Activated naive CD4-positive, alpha-beta T cell treated with anti-CD3 and anti-CD28 coated beads for 36 hours (primary cell): ENCODE measurements at regions not wholly inside any gene's neighbourhood (a gene's known extent, or its start where the extent isn't known, plus 50 kb on each side); places are given as distances from the start of the nearest gene placed in this dataset.

Experiments
- CTCF ChIA-PET: fragments of 350-600 bp; sonication (Branson Sonifier 250); formaldehyde crosslinking; loops from one replicate; lab custom pipeline; 2021; ENCODE audit warnings: antibody characterized with exemption; lab: Charles Lee
- DNase-seq: peaks from one replicate; pipeline ENCODE4 v3.0.0-alpha.2; 2020
- H3K27ac Mint-ChIP-seq: one replicate; pipeline ENCODE4 v1.8.0; 2021; ENCODE audit warnings: mild to moderate bottlenecking, mixed read lengths
- H3K27me3 Mint-ChIP-seq: one replicate; pipeline ENCODE4 v1.8.0; 2021; ENCODE audit warnings: low read depth, mixed read lengths
- H3K36me3 Mint-ChIP-seq: one replicate; pipeline ENCODE4 v1.8.0; 2021; ENCODE audit warnings: low read depth, mixed read lengths
- H3K4me1 Mint-ChIP-seq: one replicate; pipeline ENCODE4 v1.8.0; 2021; ENCODE audit warnings: low read depth, mixed read lengths
- H3K4me3 Mint-ChIP-seq: one replicate; pipeline ENCODE4 v1.8.0; 2021; ENCODE audit warnings: mild to moderate bottlenecking, moderate library complexity, mixed read lengths
- H3K9me3 Mint-ChIP-seq: one replicate; pipeline ENCODE4 v1.8.0; 2021; ENCODE audit warnings: mixed read lengths
- intact Hi-C: fragments of 100-400 bp; cut with micrococcal nuclease; formaldehyde crosslinking; loops from one replicate; pipeline ENCODE4 v1.15.1; 2023

DNA sequence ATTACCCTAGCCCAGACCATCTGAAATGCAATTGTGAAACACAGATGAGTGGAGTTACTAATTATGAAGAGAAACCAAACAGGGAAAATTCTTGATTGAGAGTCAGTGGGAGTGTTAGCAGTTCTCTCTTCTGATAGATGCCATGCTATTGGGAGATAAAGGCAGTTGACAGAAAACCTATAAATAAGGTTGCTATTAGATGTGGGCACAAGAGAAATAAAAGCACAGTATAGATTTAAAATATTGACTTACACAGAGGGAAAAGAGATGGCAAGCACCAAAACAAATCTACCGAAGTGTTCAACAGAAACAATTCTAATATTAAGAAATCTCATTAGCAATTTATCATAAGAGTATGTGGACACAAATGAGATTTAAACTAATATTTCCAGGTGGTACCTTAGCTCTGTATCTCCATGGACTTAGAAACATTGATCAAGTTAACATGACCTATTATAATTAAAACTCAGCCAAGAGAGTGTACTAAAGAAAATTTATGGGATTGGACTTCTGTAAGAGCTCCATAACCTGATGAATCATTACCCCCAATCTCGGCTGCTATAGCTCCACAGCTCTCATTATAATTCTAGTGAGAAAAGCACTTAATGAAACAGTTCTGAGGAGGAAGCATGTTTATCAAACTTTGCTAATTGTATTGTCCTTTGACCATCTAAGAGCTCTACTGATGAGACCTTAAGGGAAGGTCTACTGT is 665.0 kb upstream of the RIOK2 start:
- Mint-ChIP-seq H3K4me1 (no peaks in the 10 kb centered on the region), H3K36me3 (no peaks in the 10 kb centered on the region), H3K4me3 (no peak overlapping the region), H3K27ac (no peak overlapping the region), H3K9me3 (no peaks in the 10 kb centered on the region), H3K27me3 (peaks cover 3% of the 10 kb centered on the region)
- CTCF ChIA-PET, result no interaction called here
- intact Hi-C loops, result no loop called here
- no peak for DNase-seq

DNA sequence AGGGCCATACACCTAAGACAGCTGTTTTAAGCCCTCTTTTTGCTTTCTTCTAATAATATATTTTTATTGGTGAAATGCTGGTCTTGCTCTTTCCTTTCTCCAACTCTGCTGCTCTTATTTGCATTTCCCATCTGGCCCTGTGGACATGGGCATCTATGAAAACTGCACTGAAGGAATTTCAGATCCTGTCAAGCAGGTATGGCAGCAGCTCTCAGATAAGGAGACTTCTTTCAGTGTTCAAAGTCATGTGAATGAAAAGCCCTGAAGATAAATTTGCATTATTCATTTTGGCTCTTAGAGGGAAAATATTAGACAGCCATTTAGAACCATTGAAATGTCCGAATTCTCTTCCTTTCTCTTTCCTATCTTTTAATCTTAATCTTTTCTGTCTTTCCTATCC is 668.0 kb upstream of the RIOK2 start:
- no peak for DNase-seq
- no peaks in the 10 kb centered on the region for H3K4me1 Mint-ChIP-seq
- intact Hi-C loops, result no loop called here
- H3K4me3 Mint-ChIP-seq, result no peak overlapping the region
- H3K27me3 Mint-ChIP-seq, result peaks cover 3% of the 10 kb centered on the region
- H3K27ac Mint-ChIP-seq, result no peak overlapping the region
- H3K9me3 Mint-ChIP-seq, result no peaks in the 10 kb centered on the region
- H3K36me3 Mint-ChIP-seq, result no peaks in the 10 kb centered on the region
- CTCF ChIA-PET, result interaction anchor here (0.6 kb wide), 1 partner anchor 417 kb away, joined by 5 read pairs; no protein-coding TSS in a partner anchor

DNA sequence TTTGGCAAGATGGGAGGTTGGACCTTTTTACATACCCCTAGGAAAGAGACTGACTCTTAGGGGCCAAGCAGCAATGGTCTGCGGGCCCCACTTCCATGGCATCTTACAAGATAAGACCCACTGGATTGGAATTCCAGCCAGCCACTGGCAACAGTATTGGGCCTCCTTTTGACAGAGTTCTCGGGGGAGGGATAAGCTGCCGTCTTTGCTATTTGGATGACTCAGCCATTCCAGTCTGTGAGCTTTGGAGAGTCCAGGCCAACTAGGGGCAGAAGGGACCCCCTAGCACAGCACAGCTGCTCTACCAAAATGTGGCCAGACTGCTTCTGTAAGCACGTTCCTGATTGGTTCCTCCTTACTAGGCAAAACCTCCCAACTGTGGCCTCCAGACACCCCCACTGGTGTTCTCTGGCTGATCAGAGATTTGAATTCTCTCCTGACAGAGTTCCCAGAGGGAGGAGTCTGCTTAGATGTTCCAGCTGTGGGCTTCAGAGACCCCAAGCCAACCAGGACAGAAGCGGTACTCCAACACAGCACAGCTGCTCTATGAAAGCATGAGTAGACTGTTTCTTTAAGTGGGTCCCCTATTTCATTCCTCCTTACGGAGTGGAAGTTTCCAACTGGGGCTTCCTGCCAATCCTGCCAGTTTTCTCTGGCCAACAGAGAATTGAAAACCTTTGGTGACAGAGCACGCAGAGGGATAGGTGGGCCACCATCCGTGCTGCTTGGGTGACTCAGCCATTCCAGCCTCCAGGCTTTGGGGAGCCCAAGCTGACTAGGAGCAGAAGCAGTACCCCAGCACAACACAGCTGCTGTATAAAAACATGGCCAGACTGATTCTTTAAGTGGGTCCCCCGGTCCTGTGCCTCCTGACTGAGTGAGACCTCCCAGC is 672.1 kb upstream of the RIOK2 start:
- Mint-ChIP-seq H3K27me3 (peaks cover 3% of the 10 kb centered on the region), H3K36me3 (no peaks in the 10 kb centered on the region), H3K27ac (no peak overlapping the region), H3K9me3 (peaks cover 11% of the 10 kb centered on the region), H3K4me1 (no peaks in the 10 kb centered on the region), H3K4me3 (no peak overlapping the region)
- CTCF ChIA-PET, result no interaction called here
- intact Hi-C loops, result no loop called here
- no peak for DNase-seq

DNA sequence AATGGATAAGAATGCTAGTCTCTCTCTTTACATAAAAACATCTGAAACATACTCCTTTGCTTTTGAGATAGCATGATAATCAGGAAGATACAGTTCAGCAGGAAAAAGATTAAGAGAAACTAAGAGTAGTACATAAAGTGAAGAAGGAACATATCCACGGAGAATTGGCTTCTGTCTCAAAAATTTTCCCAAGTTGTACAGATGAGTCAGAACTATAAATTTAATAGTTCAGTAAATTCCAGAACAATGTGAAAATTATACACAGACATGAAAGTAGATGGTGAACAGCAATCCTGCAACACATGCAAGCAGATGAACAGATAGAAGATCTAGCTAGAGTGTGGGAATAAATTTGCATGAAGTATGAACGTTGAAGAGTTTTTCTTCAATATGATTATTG is 691.4 kb upstream of the RIOK2 start:
- Mint-ChIP-seq H3K27ac (no peak overlapping the region), H3K27me3 (no peaks in the 10 kb centered on the region), H3K36me3 (no peaks in the 10 kb centered on the region), H3K4me3 (no peak overlapping the region), H3K4me1 (no peaks in the 10 kb centered on the region), H3K9me3 (peaks cover 2% of the 10 kb centered on the region)
- no peak for DNase-seq
- intact Hi-C loops, result no loop called here
- CTCF ChIA-PET, result no interaction called here

DNA sequence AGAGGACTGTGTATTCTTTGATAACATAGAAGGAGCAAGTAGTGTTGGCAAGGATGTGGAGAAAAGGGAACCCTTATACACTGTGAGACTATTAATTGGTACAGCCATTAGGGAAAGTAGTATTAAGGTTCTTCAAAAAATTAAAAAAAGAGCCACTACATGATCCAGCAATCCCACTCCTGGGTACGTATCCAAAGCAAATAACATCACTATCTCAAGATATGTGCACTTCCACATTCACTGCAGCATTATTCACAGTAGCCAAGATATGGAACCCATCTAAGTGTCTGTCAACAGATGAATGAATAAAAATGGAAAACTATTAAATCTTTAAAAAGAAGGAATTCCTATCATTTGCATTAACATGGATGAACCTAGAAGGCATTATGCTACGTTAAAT is 693.2 kb upstream of the RIOK2 start:
- CTCF ChIA-PET, result no interaction called here
- Mint-ChIP-seq H3K4me3 (no peak overlapping the region), H3K27ac (no peak overlapping the region), H3K4me1 (no peaks in the 10 kb centered on the region), H3K36me3 (no peaks in the 10 kb centered on the region), H3K9me3 (no peaks in the 10 kb centered on the region), H3K27me3 (no peaks in the 10 kb centered on the region)
- intact Hi-C loops, result no loop called here
- no peak for DNase-seq

DNA sequence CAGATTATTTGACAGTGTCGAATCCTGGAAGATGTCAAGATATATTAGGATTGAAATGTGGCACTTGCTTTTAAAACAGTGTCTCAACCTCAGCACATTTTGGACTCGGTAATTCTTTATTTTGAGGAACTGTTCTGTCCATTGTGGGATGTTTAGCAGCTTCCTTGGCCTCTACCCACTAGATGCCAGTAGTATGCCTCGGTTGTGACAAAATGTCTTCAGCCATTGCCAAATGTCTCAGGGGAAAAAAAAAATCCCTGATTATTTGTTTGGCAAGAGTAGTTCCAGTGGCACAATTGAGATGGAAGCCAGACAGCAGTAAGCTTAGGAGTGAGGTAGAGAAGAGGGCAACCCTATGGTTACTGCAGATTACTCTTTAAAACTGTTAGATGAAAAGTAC is 694.5 kb upstream of the RIOK2 start:
- Mint-ChIP-seq H3K9me3 (no peaks in the 10 kb centered on the region), H3K27ac (no peak overlapping the region), H3K36me3 (no peaks in the 10 kb centered on the region), H3K4me1 (no peaks in the 10 kb centered on the region), H3K27me3 (no peaks in the 10 kb centered on the region), H3K4me3 (no peak overlapping the region)
- DNase-seq, result no peak
- intact Hi-C loops, result no loop called here
- CTCF ChIA-PET, result no interaction called here

DNA sequence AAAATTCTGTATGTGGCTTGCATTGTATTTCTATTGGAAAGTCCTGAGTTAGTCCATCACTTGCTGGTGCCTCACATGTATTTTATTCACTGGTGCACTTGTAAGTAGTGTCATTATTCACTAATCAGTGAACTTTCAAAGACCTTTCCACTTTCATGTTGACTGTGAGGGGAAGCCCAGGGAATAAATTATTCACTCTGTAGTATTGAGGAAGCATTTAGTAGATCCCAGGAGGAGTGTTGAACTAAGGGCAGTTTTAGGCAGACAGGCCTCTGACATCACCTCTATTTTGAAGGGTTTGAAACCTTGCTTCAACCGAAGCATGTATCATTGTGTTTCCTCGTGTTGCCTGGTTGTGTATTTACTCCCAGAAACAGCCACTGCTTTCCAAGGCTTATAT is 705.4 kb upstream of the RIOK2 start:
- Mint-ChIP-seq H3K27ac (no peak overlapping the region), H3K27me3 (peaks cover 2% of the 10 kb centered on the region), H3K36me3 (no peaks in the 10 kb centered on the region), H3K9me3 (peaks cover 6% of the 10 kb centered on the region), H3K4me1 (no peaks in the 10 kb centered on the region), H3K4me3 (no peak overlapping the region)
- intact Hi-C loops, result no loop called here
- peak; percentile 10 for DNase-seq
- CTCF ChIA-PET, result no interaction called here

DNA sequence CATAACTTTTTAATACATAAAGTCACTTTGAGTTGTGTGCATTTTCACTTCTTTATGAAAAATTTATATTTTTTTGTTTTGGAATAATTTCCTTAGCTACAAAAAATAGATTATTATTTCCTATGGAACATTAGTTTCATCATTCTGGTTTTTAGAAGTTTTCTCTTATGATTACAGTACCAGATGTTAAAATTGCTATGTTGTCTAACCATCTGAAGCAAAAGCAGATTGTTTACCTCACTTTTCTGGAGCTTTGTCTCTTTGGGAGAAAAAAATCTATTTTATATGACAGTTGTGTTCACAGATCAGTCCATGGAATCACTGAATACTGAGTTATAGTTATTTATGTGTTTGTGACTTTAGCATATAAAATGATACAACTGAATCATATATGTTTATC is 708.9 kb upstream of the RIOK2 start:
- Mint-ChIP-seq H3K4me1 (no peaks in the 10 kb centered on the region), H3K9me3 (peaks cover 6% of the 10 kb centered on the region), H3K27ac (no peak overlapping the region), H3K4me3 (no peak overlapping the region), H3K36me3 (no peaks in the 10 kb centered on the region), H3K27me3 (no peaks in the 10 kb centered on the region)
- DNase-seq, result no peak
- CTCF ChIA-PET, result no interaction called here
- intact Hi-C loops, result no loop called here

DNA sequence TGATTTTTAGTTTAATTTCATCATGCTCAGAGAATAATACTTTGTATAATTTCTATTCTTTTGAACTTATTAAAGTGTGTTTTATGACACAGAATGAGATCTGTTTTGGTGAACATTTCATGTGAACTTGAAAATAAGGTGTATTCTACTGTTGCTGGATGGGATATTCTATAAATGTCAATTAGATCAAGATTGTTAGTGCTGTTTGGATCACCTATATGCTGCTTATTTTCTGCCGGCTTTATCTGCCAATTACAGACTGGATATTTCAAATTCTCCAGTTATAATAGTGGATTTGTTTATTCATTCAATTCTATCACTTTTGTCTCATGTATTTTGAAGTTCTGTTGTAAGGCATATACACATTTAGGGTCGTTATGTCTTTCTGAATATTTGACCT is 720.7 kb upstream of the RIOK2 start:
- H3K27ac Mint-ChIP-seq, result no peak overlapping the region
- peaks cover 3% of the 10 kb centered on the region for H3K9me3 Mint-ChIP-seq
- DNase-seq, result no peak
- no peaks in the 10 kb centered on the region for H3K27me3 Mint-ChIP-seq
- no peak overlapping the region for H3K4me3 Mint-ChIP-seq
- CTCF ChIA-PET, result no interaction called here
- intact Hi-C loops, result no loop called here
- no peaks in the 10 kb centered on the region for H3K4me1 Mint-ChIP-seq
- H3K36me3 Mint-ChIP-seq, result no peaks in the 10 kb centered on the region

DNA sequence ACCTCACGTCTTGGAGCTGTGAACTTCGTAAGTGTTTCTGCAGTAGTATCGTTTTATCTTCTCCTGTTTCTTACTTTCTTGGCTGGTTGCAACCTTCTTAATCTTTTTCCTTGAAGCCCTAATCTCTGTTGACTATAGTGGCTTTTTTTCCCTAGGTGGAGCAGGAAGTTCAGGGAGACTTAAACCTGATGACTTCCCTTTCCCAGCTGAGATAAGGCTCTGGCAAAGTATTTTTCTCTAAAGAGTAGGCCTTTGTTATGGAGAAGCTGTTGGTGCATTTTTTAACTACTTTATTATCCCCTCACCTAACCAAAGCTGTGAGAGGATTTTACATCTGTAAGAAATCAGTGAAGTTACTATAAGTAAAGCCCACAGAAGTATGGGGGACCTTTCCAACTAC is 723.1 kb upstream of the RIOK2 start:
- DNase-seq, result no peak
- H3K27ac Mint-ChIP-seq, result no peak overlapping the region
- intact Hi-C loops, result no loop called here
- no peaks in the 10 kb centered on the region for H3K4me1 Mint-ChIP-seq
- no peak overlapping the region for H3K4me3 Mint-ChIP-seq
- H3K27me3 Mint-ChIP-seq, result no peaks in the 10 kb centered on the region
- CTCF ChIA-PET, result no interaction called here
- H3K36me3 Mint-ChIP-seq, result no peaks in the 10 kb centered on the region
- peaks cover 3% of the 10 kb centered on the region for H3K9me3 Mint-ChIP-seq

DNA sequence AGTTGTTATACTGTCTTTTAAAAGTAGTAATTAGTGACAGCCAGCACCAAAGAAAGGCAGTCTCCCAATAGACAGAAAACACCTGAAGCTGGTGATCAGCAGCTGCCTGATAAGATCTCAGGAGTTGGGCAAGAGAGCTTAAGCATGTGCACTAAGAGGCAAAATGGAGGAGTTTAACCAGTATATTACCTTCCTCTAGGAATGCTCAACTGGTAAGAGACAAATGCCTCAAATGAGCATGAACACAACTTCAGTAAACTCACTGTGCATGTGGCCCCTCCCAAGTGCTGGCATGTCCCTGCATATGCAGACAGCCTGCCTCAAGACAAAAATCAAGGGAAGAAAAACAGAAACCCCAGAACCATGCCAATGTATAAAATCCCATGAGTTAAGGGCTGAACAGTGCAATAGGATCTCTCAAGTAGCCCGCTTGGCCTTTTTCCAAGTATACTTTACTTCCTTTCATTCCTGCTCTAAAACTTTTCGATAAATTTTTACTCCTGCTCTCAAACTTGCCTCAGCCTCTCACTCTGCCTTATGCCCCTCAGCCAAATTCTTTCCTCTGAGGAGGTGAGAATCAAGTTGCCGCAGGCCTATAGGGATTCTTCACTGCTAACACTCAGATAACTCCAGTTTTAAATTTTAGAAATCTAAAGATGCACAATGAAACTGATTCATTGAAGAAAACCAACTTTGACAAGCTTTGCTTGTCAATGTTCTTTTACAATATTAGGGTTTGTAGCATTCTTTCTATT is 724.8 kb upstream of the RIOK2 start:
- no peak for DNase-seq
- Mint-ChIP-seq H3K36me3 (no peaks in the 10 kb centered on the region), H3K27ac (no peak overlapping the region), H3K27me3 (no peaks in the 10 kb centered on the region), H3K4me1 (no peaks in the 10 kb centered on the region), H3K4me3 (no peak overlapping the region), H3K9me3 (peaks cover 3% of the 10 kb centered on the region)
- CTCF ChIA-PET, result interaction anchor here (0.7 kb wide), 1 partner anchor 46 kb away, joined by 3 read pairs; no protein-coding TSS in a partner anchor
- intact Hi-C loops, result no loop called here

DNA sequence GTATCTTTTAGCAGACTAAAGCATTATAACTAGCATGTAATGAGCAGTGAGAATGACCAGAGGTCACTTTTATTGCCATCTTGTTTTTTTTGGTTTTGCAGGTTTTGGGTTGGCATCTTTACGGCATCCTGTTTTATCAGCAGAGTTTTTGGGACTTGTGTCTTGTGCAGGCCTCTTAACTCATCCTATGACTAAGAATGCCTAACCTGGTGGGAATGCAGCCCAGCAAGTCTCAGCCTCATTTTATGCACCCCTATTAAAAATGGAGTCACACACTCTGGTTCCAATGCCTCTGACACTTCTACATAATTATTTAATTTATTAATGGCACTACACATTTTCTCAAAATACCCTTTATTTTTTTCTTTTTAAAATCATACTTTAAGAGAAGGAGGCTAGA is 726.5 kb upstream of the RIOK2 start:
- CTCF ChIA-PET, result no interaction called here
- Mint-ChIP-seq H3K4me3 (no peak overlapping the region), H3K27ac (no peak overlapping the region), H3K27me3 (no peaks in the 10 kb centered on the region), H3K9me3 (no peaks in the 10 kb centered on the region), H3K36me3 (no peaks in the 10 kb centered on the region), H3K4me1 (no peaks in the 10 kb centered on the region)
- DNase-seq, result no peak
- intact Hi-C loops, result no loop called here
